CD4-positive, alpha-beta T cell treated with Interleukin-4 for 1 hour (primary cell): ENCODE measurements at regions not wholly inside any gene's neighbourhood (a gene's known extent, or its start where the extent isn't known, plus 50 kb on each side); places are given as distances from the start of the nearest gene placed in this dataset.

Experiments
- DNase-seq, 2 donors: peaks; one replicate each; pipeline ENCODE4 v3.0.0-alpha.2; 2020 to 2022

DNA sequence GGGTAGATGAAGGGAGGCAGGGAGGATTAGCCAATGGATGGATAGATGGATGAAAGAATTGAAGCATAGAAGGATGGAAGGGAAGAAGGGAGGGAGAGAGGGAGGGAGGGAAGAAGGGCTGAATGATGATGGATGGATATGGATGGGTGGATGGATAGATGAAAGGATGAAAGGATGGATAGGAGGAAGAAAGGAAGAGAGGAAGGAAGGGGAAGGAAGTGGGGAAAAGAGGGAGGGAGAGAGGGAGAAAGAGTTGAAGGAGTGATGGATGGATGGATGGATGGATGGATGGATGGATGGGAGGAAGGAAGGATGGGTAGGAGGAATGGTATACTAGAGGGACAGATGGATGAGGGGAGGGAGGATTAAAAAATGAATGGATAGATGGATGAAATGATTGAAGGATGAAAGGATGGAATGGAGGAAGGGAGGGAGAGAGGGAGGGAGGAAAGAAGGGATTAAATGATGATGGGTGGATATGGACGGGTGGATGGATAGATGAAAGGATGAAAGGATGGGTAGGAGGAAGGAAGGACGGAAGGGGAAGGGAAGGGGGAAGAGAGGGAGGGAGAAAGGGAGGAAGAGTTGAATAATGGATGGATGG lies 145.9 kb downstream of the MN1 start:
- DNase-seq, result no peak

DNA sequence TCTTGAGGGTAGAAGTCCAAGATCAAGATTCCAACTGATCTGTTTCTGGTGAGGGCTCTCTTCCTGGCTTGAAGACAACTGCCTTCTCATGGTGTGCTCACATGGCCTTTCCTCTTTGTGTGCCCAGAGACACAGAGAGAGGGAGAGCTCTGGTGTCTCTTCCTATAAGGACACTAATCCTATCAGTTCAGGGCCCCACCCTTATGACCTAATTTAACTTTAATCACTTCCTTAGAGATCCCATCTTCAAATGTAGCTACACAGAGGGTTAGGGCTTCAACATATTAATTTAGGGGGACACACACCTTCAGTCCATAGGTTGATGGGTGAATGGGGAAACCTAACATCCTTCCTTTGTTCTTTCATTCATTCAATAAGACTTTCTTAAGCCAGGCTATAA lies 144.6 kb downstream of the MN1 start:
- DNase-seq, result no peak

DNA sequence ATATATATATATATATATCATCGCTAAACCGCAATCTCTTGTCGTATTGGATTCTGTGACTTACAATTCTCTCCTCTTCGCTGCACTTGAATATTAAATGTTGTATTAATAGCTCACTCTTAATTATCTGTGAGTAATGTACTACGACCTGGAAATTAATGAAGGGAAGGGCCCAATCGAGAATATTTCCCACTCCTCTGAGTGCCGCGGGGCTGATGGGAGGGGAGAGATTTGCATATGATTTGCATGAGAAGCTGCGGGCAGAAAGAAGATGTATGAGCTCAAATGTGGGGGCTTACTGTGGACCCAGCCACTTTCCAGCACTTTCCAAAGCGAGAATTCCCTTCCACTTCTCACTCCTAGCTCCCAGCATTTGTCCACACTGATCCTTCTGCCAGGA lies 141.2 kb downstream of the MN1 start:
- DNase-seq, result no peak

DNA sequence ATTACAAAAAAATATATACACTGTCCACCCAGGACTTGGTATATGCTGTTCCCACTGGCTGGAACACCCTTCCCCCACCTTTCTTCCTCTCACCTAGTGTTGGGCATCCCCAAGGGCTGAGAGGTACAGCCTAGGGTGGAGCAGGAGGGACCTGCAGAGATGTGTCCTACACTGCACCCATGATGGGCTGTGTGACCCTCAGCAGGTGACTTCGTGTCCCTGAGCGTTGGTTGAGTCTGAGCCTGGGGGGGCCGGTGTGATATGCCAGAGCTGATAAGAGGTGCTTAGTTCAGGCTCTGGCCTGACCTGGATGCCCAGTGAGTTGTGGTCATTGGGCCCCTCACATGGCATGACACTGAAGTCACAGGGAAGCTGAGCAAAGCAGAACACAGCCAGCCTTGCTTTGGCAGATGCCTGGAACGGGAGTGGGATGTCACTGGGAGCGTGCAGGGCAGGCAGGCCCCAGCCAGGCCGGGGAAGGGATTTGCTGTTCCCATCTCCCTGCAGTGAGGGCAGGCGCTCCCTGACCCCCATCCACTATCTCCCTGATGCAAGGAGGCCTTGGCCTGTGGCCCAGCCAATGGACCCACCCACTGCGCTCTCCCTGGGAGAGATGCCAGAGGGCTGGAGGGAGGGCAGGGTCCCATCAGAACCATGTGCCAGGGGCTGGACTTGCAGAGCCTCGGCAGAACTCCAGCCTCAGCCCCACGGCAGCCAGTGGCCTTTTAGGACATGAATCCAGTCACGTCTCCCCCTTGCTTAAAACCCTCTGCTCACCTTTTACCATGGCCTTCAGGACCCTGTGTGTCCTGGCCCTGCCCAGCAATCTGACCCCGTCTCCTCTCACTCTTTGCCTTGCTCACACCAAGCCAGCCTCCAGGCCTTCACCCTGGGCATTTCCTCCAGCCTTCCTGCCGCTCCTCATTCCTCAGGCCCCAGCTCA lies 138.9 kb downstream of the MN1 start:
- DNase-seq, result no peak

DNA sequence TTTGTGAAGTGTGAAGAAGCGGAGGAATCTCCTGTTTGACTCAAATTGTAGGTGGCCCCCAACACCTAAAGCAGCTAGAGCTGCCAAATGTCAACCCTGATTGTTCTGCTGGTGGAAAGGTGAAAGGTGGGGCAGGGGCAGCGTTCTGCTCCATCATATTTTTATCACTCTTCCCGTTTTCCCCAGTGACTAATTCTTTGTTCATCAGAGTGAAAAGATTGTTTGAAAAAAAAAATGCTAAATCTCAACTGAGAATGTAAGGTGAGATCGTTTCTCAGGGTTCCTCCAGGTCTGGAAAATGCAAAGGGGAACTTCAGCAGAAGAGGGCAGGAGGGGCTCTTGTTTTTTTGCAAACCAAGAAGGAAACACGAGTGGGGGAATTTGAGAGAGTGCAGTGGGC lies 137.7 kb downstream of the MN1 start:
- no peak for DNase-seq

DNA sequence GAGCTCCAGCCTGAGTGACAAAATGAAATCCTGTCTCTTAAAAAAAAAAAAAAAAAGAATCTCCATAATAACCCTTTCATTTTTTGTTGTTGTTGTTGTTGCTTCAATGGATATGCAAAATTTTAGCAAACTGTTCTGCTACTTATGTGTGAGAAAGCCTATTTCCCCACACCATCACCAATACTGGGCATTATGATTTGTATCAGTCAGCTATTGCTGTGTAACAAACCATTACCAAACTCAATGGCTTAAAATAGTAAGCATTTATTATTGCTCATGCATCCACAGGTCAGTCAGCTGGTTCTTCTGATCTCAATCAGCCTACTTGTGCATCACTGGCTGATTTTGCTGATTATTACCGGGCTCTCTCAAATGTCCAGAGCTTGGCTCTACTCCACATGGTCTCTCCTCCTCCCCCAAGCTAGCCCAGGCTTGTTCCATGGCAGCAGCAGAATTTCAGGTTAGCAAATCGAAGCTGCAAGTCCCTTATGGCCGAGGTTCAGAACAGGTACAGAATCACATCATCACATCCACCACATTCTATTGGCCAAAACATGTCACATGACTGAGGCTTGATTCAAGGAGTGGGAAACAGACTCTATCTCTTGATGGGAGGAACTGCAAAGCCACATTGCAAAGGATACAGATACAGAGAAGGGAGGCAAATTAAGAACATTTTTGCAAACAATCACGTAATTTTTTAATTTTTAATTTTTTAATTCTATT lies 135.1 kb downstream of the MN1 start:
- DNase-seq, result no peak

DNA sequence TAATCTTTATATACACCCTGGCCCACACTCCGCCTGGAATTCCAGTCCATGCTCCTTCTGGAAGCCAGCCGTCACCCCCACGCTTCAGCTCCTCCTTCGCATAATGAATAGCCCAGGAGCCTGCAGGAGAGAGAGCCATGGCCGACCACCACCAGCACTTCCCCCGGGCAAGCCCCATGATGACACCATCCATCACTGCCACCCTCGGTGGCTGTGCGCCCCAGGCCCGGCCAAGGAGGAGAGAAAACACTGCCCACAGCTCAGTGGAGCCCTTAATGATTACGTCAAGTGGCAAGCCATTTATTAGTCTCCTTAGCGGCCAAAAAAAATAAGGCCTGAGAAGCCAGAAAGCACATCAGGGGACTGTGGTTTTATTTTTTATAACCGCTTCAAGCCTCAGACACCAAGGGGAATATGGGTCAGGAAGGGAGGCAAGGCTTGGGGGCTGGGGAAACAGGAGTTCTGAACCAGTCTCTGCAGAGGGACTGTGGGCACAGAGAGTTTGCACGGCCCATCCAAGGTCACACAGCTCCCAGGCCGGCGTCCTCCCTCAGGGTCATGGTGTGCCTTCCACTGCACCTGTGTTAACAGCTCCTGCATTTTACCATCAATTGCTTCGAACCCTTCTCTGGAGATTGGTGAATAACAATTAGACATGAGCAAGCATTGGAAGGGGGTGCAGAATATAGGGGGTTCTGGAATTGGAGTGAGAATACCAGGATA lies 134.3 kb downstream of the MN1 start:
- DNase-seq, result no peak

DNA sequence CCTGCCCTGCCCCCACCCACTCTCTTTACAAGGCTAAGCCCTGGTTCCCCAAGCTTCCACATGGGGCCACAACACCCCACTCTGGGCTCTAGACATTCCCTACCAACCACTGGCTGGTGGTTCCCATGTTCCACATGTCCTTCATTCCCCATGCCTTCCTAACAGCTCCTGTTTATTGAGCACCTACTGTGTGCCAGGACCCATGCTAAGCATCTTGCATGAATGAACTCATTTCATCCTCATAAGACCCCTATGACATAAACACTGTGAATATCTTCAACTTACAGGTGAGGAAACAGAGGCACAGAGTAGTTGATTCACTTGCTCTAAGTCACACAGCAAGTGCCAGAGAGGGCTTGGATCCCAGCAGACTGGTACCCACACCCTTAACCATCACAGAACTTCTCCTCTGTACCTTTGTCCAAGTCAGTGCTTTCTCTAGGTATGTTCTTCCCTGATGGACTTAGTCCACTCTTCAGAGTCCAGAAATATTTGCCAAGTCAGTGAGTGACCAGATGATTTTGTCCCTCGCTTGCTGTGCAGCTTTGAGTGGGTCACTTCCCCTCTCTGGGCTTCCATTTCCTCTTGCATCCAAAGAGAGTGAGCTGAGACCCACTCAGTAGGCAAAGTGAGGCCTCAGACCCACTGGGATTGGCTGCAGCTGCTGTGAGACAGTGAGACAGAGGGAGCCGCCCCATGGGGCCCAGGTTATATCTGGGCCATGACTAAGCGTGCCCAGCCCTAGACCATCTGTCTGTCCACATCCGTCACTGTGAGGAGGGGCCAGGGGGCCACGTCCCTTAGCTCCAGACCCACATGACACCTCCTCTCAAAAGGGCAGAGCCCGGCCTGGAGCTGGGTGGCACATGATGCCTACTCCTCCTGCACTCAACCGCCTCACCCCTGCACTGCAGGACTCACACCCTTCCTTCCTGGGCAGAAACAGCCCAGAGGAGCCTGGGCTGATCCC lies 132.4 kb downstream of the MN1 start:
- peak; percentile 8 to 78 for DNase-seq

DNA sequence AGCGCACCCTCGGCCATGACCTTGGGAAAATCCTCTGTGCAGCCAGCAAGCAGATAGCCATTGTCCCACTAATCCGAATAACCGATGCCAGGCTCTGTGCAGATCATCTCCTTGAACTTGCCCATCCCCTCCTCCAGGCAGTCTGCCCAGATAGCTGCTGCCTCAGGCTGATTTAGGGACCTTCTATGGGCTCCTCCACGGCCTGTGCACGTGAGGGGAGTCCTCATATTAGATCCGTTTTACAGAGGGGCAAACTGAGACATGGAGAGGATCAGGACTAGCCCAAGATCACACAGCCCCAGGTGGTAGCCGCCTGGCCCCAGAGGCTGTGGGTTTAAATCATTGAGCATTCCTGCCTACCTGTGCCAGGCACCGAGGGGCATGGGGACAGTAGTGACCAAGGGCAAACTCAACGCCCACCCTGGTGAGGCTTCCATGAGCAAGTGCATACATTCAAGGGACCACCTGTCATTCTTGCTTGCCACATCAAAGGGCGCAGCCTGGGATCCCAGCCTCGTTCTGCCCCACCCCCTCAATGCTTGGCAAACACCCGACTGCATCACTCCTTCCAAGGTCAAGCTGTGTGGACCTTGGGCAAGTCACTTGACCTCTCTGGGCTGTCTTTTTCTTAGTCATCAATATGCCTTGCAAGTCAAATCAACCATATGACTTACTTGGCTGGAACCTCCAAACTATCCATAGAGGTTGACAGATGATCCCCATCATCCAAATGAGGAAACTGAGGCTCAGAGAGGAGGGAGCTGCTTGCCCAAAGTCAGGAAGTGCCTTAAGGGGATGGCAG lies 131.6 kb downstream of the MN1 start:
- DNase-seq, result peak in 1 of 2 donors; percentile 21

DNA sequence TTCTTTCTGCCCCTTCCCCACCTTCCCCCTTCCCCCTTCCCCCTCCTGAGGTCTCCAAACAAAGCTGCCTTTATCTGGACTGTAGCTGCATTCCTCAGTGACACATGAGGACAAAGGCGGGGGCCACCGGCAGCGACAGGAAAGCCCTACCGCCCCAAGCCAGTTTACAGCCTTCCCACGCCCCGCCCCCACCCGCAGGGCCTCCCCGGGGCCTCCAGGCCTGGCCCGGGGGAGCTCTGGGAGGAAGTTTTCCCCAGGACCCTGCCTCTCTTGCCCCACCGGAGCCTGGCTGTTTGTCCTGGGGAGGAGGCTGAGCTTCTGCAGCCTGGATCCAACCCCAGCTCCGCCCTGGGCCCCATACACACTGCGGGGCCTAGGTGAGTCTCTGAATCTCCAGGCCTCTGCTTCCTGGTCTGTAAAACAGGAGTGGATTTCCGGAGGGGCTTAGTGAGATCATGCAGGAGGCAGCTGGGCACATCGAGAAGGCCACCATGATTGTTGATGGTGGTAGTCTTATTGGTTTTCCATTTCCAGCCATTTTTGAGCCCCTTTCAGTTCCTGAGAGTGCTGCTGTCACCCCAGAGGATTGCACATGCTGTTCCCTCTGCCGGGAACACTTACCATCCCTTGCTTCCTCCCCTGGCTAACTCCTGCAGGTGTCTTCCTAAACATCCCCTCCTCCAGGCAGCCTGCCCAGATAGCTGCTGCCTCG lies 130.7 kb downstream of the MN1 start:
- no peak for DNase-seq

DNA sequence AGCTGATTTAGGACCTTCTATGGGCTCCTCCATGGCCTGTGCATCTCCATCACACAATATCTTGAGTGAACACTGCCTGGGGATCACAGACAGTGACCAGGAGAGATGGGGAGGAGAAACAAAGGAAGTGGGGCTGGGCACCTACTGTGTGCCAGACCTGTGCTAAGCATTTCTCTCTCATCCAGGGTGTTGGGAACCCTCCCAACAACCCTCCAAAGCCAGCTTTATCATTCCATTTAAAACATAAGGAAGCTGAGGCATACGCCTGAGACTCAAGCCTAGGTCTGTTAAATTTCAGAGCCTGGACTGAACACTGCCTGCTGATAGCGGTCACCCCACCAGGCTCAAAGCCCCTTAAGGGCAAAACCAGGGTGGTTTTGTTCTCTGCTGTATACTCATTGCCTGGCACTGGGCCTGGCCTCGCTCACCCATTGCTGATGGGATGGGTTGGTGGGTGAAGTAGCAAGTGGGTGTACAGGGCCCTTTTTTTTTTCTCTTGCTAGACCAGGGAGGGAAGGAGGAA lies 130.1 kb downstream of the MN1 start:
- DNase-seq, result no peak

DNA sequence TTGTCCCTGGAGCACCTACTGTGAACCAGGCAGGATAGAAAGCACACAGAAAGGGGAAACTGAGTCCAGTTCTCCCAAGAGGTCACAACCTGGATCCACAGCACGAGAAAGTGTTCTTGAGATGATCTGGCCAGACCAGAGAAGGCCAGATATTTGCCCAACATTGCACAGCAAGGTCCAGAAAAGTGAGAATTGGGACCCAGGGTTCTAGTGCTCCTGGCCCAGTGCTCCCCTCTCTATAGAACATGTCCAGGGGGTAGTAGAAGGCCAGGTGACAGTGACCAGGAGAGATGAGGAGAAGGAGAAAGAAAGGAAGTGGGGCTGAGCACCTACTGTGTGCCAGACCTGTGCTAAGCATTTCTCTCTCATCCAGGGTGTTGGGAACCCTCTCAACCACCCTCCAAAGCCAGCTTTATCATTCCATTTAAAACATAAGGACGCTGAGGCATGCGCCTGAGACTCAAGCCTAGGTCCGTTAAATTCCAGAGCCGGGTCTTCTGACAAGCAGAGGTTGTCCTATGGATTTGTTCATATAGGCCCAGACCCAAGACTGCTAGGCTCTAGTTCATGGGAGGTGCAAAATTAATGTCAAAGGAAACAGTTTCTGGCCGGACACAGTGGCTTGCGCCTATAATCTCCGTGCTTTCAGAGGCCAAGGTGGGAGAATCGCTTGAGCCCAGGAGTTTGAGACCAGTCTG lies 128.7 kb downstream of the MN1 start:
- DNase-seq, result no peak

DNA sequence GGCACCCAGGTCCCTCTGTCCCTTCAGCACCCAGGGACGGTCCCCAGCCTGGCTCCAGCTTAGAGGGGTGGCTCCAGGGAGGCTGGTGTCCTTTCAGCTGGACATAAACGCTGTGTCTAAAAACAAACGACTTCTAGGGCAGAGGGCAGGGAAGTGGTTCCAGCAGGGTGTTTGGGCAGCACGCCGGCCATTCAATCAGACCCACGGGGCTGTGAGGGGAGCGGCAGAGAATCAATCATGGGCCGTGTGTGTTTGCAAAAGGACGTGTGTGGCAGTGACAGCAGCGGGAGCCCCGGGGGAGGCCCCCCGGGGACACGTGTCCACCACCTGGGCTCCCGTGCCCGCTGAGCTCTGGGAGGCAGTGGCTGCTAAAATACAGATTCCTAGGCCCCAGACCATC lies 127.7 kb downstream of the MN1 start:
- no peak for DNase-seq

DNA sequence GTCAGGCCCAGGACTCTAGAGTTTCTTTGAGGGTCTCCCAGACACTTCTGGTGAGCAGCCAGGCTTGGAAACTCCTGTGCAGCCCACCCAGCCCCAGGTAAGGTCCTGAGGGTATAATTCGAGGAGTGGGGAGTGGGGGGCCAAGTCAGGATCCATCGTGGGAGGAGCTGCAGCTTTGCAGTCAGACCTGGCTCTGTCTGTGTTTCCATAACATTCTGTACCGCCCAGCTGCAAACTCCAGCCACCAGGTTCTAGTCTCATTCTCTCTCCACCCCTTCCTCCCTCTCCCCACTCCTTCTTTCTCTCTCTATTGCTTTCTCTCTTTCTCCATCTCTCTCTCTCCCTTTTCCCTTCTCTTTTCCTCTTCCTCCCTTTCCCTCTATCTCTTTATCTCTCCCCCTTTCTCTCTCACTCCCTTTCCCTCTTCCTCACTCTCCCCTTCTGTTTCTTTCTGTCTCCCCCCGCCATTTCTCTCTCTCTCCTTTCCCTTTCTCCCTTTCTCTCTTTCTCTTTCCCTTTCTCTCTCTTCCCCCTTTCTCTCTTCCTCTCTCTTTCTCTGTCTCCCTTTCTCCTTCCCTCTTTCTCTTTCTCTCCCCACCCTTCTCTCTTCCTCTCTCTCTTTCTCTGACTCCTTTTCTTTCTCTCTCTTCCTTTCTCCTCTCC lies 127.2 kb downstream of the MN1 start:
- no peak for DNase-seq

DNA sequence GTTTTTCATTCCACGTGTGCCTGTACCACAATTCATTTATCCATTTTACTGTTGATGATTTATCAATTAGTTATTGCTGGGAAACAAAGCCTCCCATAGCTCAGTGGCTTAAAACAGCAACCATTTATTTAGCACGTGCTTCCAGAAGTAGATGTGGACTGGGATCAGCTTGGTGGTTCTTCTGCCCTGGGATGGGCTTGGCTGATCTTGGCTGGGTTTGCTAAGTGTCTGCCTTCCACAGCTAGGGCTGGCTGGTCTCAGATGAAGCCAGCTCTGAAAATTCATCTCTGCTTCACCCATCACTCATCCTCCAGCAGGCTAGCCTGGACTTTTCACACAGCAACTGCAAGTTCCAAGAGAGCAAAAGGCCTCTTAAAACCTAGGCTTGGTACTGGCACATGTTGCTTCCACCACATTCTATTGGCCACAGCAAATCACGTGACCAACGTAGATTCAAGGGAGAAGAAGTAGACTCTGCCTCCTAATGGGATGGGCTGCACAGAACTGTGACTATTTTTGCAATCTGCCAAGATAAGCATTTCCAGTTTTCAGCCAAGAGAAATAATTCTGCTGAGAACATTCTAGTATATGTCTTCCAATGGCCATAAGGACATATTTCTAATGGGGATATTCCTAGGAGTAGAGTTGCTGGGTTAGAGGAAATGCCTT lies 124.9 kb downstream of the MN1 start:
- DNase-seq, result no peak

DNA sequence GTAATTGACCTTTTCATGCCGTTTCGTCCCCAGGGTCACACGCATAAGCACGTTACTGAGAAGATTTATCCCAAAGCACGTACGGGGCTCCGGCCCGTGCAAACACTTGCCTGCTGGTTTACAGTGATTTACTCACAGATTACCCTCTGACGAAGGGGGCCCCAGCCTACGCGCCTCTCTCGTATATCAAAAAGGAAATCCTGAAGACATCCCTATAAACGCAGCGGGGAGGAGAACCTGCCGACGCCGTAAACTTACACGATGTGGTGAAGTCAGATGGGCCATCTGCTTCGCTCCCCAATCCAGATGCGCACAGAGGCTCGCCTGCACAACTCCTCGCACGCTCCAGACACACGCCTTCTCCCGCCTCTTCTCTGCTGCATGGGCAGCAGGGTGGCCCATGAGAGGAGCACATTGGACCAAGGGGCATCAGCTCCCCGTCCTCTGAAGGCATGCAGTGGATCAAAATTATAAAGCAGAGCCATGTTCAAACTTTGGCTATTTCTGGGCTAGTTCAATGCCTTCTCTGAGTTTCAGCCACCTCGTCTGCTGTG lies 123.6 kb downstream of the MN1 start:
- DNase-seq, result no peak

DNA sequence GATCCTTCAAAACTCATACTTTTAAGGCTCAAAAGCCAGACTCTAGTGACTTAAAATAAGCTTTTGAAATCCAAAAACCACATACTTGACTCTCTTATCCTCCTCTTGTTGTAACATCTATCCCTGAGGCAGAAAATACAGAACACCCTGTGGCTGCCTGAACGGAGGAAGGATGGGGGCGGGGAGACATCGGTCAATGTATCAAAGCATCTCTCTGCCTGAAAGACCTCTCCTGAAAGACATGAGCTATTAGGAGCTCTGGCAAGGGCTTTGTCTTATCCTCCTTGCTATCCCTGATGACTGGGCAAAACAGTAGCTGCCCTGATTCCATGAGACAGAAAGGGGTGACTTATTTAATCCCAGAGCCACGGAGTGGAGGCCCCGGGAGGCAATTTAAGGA lies 122.4 kb downstream of the MN1 start:
- no peak for DNase-seq
